Activated T-cell treated with anti-CD3 and anti-CD28 coated beads for 48 hours (primary cell): ENCODE measurements at regions not wholly inside any gene's neighbourhood (a gene's known extent, or its start where the extent isn't known, plus 50 kb on each side); places are given as distances from the start of the nearest gene placed in this dataset.

ENCODE experiments used
- DNase-seq: peaks from one replicate; pipeline ENCODE4 v3.0.0-alpha.2; 2020; ENCODE audit warnings: low read depth

DNA sequence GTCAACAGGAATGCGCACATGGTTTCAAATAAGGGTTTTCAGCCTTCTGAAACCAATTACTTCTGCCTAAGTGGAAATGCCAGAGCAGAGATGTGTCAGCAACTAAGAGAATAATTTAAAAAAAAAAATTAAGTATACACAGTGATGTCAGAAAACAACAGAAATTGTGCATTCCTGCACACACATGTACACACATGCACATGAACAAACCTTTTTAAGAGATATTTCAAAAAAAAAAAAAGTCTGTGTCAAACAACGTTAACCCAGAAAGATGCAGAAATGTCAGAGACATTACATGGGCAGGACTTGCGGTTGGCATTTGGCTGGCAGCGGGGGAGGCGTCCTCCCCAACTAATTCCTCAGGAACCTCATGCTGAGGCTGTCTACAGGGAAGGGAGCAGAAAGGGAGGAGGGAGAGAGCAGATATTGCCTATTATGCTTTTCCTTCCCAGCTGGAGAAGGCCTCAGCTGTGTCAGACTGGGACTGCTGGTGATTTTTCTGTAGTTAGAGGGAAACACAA is 536.9 kb upstream of the WWC1 start:
- DNase-seq = no peak

DNA sequence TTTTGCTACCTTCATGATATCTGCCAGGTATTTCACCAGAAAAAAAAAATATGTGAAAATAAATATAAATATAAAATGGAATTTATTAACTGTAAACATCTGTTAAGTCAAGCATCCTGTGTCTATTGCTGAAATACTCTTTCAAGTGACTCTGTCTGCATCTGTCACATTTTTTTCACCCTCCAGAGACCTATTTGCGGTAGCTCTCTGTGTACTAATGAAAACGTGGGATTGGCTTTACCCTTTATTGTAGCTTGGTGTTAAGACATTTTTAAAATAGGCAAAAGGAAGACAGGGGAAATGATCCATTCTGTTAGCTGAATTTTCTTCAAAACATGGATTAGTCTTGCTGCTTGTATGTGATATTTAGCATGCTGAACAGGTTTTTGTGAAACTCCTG is 536.0 kb upstream of the WWC1 start:
- DNase-seq = no peak

DNA sequence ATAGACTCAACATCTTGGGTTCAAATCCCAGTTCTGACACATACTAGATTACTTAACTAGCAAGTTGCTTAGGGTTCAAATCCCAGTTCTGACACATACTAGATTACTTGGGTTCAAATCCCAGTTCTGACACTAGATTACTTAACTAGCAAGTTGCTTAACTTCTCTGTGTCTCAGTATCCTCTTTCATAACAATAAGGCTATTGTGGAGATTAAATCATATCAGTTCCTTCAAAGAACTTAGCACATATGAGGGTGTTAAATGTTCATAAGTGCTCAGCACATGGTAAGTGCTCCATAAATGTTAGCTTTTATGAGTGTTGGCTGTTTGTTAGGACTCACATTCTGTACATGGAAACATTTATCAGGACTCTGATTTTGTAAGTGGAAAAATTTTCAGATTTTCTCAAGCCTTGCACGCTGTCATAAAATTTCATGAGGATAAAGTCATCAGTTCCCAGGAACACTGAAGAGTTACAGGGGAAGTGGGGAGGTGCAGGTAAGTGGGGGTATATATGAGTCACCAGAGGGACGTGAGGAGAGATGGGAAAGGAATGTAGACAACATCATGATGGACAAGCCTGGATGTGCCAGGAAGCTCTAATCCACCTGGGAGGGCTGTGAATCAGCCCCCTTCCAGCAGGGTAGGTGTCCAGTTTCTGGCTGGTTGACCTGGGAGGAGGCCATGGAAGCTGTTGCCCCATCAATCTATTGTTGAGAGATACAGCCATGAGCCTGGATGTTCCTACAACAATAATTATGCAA is 532.2 kb upstream of the WWC1 start:
- DNase-seq = no peak

DNA sequence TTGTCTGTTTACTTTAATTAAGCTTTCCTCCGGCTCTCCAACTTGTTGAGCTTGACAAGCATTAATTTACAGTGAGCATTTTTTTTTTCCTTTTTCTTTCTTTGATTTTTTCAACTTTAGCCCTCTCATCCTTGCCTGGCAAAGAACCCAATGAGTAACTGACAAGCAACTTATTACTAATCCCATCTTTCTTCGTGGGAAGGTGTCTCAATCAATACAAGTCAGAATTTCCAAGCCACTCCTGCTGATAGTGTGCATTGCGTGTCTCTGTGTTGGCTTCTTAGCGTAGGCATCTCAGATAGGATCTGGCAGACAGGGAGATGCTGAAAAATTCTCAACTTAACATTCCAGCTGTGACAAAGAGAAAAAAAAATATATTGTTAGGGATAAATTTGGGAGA is 527.7 kb upstream of the WWC1 start:
- DNase-seq = no peak

DNA sequence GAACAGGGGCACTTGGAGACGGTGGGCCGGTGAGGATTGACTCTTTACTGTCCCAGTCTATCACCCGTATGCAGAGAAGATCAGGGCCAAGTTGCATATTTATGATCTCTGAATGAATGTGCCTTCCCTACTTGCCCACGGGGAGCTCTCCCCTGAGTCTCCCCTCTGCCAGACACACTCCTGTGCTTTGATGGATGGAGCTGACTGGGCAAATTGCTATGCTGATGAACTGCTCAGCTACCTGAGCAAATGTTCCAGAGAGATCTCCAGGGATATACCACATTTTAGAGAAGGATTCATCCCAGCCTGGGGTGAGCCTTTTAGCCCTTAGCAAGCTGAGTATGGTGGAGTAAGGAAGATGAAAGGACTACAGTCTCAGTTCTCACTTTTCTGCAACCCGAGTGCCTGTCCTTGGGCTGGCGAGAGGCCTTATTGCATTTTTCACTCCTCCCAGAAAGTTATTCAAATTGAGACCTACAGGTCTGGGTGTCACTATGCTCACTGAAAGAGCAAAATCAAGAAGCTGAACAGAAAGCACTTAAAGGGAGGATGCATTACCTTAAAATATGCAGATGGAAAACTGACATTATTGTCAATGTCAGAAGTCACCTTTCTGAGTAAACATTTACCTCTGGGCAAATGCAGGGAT is 526.7 kb upstream of the WWC1 start:
- DNase-seq = no peak

DNA sequence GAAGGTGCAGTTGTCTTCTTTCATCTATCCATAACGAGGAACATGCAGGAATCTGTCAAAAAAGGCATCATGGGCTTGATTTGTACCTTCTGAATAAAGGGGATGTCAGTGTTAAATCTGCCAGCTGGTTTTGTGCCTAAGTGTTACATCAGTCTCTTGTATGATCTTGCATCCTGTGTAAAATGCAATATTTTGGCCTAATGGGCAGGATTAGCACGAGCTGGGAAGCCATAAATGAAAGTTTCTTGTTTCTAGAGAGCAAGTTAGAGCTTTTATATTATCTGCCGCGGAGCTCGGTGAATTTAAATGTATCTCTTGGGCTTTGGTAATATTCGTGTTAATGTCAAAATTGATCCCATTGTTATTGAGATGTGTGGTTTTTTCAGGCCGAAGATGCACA is 526.1 kb upstream of the WWC1 start:
- DNase-seq = no peak

DNA sequence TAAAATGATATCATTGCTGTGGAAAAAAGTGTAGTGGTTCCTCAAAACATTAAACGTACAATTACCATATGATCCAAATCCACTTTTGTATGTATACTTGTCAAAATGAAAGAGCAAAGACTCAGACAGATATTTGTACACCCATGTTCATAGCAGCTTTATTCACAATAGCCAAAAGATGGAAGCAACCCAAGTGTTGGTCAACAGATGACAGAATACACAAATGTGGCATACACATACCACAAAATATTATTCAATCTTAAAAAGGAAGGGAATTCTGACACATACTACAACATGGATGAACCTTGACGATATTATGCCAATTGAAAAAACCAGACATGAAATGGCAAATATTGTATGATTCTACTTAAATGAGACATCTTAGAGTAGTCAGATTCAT is 524.5 kb upstream of the WWC1 start:
- no peak for DNase-seq

DNA sequence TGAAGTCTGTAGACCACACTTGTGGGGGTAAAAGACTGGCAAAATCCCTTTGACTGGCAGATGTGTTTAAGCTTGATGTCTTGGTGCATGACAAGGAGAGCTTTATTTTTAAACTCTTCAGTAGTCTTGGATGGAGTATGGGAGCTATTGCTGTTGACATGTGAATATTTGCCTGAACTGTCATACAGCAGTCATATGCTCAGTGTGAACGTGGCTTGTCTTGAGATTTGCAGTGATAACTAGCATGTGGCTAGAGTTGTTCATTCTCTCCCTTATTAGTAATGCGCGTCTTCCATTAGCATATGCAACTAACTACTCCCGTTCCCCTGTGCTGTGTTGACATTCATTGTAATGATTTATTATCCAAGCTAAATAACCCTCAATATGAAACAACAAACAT is 523.6 kb upstream of the WWC1 start:
- DNase-seq = no peak

DNA sequence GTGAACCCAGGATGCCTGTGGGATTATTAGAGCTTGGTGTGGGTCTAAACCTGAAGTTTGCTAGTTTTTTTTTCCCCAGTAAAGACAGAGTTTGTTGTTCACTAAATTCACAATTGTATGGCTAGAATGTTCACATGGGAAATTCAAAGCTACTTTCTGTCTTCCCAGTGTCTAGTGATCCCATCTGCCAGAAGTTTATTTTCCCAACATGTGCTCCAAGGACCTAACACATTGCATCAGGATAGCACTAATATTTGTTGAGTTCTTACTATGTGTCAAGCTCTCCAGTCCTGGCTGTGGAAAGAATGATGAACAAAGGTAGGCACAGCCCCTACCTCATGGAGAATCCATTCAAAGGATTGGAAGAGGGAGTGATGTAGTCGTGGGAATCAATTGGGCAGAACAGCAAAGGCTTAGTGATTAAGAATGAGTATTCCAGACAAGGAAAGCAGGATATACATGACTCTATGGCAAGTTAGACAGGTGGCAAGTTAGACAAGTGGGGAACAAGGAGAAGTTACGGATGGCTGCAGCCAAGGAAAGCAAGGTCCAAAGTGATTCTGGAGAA is 521.5 kb upstream of the WWC1 start:
- DNase-seq = no peak

DNA sequence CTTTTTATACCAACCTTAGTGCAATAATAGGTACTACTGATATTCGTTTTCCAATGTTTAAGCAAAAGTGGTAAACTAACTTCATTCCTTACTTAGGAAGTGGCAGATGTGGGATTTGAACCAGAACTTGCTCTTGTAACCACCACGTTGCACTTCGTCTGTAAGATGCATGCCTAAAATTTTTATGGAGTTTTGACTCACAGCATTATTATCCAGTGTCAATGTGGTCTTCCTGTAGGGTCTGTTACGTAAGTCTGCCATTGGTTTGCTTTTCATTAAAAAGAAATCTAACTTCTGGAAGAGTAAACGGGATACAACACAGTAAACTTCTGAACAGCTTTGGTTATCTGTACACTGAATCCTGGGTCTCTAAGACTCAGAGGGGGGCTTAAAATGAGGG is 521.0 kb upstream of the WWC1 start:
- no peak for DNase-seq

DNA sequence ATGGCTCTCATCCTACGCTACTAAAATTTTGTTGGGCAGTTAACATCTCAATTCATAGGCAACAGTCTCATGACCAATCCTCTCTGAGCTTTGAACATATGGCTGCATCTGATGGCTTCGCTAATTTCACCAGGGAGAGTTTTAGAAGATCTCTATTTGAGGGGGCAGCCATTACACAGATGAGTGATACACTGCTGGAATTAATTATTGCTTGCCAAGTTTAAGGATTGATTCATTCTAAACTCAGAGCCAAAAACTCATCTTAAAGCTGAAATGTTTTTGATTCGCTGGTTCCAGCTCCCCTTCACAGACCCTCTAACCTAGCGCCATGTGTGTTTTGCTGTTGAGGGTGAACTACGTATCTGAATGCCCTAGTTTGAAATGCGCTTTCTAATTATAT is 519.9 kb upstream of the WWC1 start:
- DNase-seq = no peak

DNA sequence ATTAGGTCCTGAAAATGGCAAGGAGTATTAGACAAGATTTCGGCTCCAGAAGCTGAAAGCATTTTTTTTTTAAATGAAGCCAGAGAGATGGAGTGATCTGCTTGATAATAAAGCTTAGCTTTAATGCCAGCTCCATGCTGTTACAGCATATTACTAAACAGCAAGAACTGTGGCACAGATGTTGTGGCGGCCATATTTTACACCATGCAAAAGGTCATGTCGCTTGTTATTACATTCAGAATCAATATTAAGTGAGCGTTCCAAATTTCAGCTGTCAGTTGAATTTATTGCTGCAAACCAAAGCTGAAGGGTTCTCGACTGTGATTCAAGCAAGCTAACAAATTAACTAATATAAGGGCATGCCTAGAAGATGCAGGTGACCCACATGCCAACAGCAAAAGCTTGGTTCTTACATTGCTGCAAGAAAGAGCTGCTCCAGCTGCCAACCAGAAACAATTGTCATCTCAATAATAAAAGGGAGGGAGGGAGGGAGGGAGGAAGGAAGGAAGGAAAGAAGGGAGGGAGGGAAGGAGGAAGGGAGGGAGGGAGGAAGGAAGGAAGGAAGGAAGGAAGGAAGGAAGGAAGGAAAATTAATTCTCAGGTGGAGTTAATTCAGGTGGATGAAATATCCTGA is 517.7 kb upstream of the WWC1 start:
- no peak for DNase-seq

DNA sequence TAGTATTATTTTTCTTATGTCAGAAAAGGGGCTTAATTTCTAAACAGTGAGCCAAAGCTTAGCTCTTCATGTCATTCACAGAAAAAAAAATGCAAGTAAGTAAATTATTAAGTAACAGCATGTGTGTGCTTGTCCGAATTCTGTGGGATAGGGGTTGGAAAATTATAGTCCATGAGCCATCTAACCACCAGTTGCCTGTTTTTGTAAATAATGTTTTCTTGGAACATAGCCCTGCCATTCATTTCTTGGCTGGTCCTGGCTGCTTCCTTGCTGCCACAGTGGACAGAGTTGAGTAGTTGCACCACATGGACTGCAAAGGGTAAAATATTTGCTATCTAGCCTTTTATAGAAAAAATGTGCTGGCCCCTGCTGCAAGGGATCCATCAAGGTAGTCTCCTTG is 513.7 kb upstream of the WWC1 start:
- no peak for DNase-seq

DNA sequence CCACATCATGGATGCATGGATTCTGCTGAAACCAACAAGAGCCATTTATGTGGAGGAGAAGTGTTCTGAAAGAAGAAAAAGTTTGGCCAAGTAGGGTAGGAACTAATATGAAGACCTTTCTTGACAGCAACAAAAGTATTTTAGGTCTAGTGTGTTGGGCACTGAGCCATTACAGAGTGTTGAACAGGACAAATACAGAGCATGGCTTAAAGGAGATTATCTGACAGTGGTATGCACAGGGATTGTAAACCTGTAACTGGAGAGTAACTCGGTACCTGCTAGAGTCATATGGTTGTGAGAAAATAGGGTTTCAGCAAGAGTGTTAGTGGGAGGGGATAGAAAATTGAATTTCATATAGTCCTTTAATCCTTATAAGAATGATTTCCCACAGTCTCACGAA is 513.2 kb upstream of the WWC1 start:
- DNase-seq = no peak

DNA sequence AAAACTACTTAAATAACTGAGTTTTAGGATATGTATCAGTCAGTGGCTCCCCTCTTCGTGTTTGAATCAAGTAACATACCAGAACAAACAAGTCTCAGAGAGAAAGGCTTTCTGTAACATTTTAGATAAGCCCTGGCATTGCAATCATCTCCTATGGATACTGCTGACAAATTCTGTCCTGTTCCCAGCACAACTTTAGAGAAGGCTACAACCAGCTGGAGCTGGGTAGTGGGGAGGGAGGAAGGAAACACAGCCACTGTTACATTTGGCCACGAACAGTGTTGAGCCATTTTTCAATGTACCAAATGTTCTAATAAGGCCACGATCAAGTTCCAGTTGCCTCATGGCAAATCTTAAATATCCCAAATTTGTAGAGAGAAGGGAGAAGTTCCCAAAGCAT is 511.8 kb upstream of the WWC1 start:
- no peak for DNase-seq

DNA sequence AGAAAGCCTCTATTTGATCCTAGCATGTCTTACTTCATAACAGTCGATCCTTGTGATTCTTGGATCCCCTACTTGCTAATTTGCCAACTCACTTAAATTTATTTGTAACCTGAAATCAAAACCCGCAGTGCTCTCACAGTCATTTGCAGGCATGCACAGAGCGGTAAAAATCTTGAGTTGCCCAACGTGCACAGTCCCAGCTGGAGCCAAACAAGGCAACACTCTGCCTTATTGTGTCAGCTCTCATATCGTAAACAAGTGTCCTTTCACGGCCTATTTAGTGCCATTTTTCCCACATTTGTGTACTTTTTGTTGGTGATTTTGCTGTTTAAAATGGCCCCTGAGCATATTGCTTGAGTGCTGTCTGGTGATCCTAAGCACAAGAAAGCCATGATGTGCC is 511.3 kb upstream of the WWC1 start:
- DNase-seq = no peak

DNA sequence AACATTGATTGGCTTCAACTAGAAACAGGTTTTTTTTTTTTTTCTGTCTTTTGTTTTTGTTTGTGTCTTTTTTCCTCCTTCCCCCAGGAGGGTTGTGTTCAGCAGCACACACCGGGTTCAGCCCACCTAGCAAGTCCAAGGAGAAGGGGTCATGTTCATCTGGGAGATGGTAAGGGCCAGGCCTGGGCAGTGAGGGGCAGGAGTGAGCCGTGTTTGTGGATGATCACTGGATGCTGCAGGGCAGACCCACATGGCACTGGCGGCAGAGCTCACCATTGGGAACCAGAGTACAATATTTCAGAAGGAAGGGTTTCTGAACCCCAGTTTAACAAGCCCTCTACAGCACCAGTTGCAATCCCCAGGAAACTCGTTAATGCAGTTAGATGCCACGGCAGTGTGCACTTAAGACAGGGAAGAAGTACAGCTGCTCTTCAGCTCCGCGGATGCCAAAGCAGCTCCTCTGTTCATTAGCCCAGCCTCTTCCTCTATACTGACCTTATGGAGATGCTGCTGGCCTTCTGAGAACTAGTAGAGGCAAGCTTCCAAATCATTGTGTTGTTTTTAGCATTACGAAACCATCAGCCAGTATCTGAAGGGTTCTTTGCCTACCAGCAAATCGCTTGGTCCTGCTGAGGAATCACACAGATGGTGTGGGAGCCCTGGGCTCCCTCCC is 508.2 kb upstream of the WWC1 start:
- no peak for DNase-seq

DNA sequence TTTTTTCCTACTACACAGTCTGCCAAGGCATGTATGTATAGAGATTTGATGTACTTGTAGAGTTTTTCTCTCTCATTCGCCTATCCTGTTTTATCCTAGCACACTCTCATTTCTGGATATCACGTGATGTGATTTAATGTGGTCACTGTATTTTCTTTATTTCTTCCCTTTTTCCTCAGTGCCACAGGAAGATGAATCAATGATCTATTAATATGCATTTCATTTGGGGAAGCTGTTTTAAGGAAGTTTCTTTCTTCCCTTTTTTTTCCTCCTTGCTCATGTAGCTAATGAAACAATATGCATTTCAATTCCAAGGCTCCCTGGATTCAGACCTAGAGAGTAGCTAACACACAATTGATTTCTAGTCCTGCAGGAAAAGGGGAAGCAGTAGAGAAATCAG is 506.3 kb upstream of the WWC1 start:
- DNase-seq = no peak

DNA sequence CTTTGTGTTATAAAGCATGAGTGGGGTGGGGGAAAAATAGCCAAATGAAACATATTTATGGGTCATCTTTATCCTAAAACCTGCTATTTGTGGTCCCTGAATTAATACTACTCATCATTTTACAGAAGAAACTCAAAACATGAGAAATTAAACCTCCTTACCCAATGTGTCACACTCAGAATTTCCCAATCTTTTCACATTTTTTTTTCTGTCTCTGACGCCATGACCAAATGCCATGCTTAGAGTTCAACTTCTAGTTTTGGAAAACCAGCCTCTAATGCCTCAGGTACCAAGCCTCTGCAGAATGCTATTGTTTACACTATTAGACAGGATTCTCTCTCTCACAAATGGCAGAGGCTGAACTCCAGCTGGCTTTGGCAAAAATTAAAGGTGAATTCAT is 505.5 kb upstream of the WWC1 start:
- DNase-seq = no peak

DNA sequence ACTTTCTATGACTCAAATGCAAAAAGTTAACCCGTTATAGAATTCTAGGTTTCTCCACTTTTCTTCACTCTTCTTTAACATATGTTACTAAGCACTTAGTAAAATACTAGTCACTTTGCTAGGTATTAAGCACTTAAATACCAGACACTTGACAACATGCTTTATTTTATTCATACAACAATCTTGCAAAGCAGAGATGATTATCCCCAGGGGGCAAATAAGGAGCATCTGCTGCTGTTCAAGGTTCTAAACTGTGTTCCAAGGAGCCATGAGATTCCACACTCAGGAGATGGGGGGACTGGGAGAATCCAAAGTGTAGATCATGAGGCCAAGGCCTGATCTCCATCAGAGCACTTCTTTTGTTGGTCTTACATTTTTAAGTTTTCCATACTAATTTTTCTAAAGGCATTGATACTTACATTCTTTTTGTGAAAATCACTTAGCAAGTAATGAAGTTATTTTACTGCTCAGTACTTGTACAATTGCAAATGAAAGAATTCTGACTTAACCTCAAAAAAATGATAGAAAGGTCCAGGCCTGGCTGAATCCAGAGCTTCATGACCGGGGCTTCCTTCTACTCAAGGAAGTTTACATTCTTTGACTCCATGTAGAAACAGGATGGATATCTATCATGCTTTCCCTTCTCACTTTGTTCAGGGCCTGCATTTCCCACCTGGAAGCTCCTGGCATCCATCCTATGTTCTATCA is 504.4 kb upstream of the WWC1 start:
- DNase-seq = no peak

DNA sequence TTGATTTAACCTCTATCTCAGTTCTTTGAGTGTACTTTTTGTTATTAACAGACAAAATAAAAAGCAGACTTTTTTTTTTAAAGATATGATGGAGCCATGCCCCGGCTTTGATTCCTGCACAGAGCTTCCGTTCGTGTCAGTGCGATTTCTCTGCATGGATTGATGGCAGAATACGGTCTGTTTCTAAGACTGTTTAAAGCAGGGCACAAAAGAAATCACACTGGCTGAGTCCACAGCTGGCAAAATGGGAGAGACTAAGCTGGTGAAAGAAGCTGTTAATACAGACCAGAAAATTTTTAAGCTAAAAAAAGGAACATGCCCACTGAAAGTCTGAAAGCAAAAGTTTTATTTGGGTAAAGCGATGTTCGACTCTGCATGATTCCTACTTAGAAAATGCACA is 501.4 kb upstream of the WWC1 start:
- no peak for DNase-seq
